Gastroesophageal sphincter (tissue), 4 donors: ENCODE measurements at regions not wholly inside any gene's neighbourhood (a gene's known extent, or its start where the extent isn't known, plus 50 kb on each side); places are given as distances from the start of the nearest gene placed in this dataset.

Experiments
- ATAC-seq: fragments of 150-250 bp; one replicate; pipeline ENCODE4 v1.9.1; 2016; ENCODE audit warnings: mild to moderate bottlenecking, moderate library complexity
- H3K27ac ChIP-seq, 4 donors: fragments of 200-600 bp; sonication (generic) in 3 of 4; 1 replicate in 3 of 4; 2 replicates in 1 of 4; pipeline ENCODE4 v1.5.1; 2016 to 2019
- H3K27me3 ChIP-seq: fragments of 200-600 bp; sonication (generic); one replicate; pipeline ENCODE4 v1.5.1; 2019
- H3K36me3 ChIP-seq, 2 donors: fragments of 200-600 bp; sonication (generic); one replicate each; pipeline ENCODE4 v1.5.1; 2019; ENCODE audit warnings: control low read depth in 1 of 2
- H3K4me1 ChIP-seq, 3 donors: fragments of 200-600 bp; sonication (generic); 1 replicate in 2 of 3; 2 replicates in 1 of 3; pipeline ENCODE4 v1.5.1; 2016 to 2019; ENCODE audit warnings: control low read depth in 2 of 3
- H3K4me3 ChIP-seq, 2 donors: fragments of 200-600 bp; sonication (generic); one replicate each; pipeline ENCODE4 v1.5.1; 2019; ENCODE audit warnings: mild to moderate bottlenecking in 1 of 2, moderate library complexity in 1 of 2
- H3K9me3 ChIP-seq, 3 donors: fragments of 200-600 bp; sonication (generic); one replicate each; pipeline ENCODE4 v1.5.1; 2017 to 2019; ENCODE audit warnings: control low read depth in 2 of 3
- CTCF ChIP-seq, 4 experiments: fragments of 200-600 bp in 2 of 4; fragments of 450-650 bp in 2 of 4; sonication (generic) in 1 of 4; IDR thresholded peaks; one replicate each; pipeline ENCODE4 v1.5.1; 2017 to 2019; ENCODE audit warnings: antibody characterized with exemption in 4 of 4, mild to moderate bottlenecking in 2 of 4, moderate library complexity in 2 of 4
- EP300 ChIP-seq: sonication (generic); formaldehyde crosslinking; IDR thresholded peaks from one replicate; pipeline ENCODE4 v1.6.1; 2017; ENCODE audit warnings: antibody characterized with exemption, mild to moderate bottlenecking
- POLR2A ChIP-seq, 2 donors: fragments of 450-650 bp; IDR thresholded peaks; one replicate each; pipeline ENCODE4 v1.6.1; 2017; ENCODE audit warnings: antibody characterized with exemption in 2 of 2, mild to moderate bottlenecking in 2 of 2, moderate library complexity in 1 of 2
- POLR2AphosphoS5 ChIP-seq: sonication (generic); formaldehyde crosslinking; IDR thresholded peaks from one replicate; pipeline ENCODE4 v1.6.1; 2017; ENCODE audit warnings: antibody characterized with exemption
- WGBS, 2 donors: methylation state at CpG; one replicate each; pipeline ENCODE4 v1.1.5; 2018; ENCODE audit warnings: low coverage in 1 of 2; 5-methylcytosine and 5-hydroxymethylcytosine counted together

- Histone ChIP-seq H3K4me3 (no peak overlapping the region), H3K27me3 (no peaks in the 10 kb centered on the region), H3K36me3 (no peaks in the 10 kb centered on the region), H3K4me1 (peaks cover 0 to 8% (median 0%) of the 10 kb centered on the region in 3 donors), H3K9me3 (no peaks in the 10 kb centered on the region), H3K27ac (no peak overlapping the region)
- ATAC-seq, result no peak
- WGBS, 2 donors, result 92 to 94% methylated on average over 3 to 4 of the region's 4 CpGs
- no peak for TF ChIP-seq POLR2A (IDR thresholded peaks at IDR 0.05)
- TF ChIP-seq POLR2AphosphoS5, result no peak
- TF ChIP-seq CTCF (IDR thresholded peaks at IDR 0.05), result no peak
- no peak for TF ChIP-seq EP300
Measured at GRCh38 chr12:97903356-97903755, 440.8 kb downstream of the RMST start.

GRCh38 chr12:97907504-97907903, 444.9 kb downstream of the RMST start:
- Histone ChIP-seq H3K27ac (no peak overlapping the region), H3K36me3 (no peaks in the 10 kb centered on the region), H3K9me3 (no peaks in the 10 kb centered on the region), H3K27me3 (no peaks in the 10 kb centered on the region), H3K4me1 (peaks cover 0 to 13% (median 0%) of the 10 kb centered on the region in 3 donors), H3K4me3 (no peak overlapping the region)
- TF ChIP-seq POLR2A (IDR thresholded peaks at IDR 0.05) (no peak), CTCF (IDR thresholded peaks at IDR 0.05) (no peak), EP300 (no peak), POLR2AphosphoS5 (no peak)
- no peak for ATAC-seq

- TF ChIP-seq POLR2A (IDR thresholded peaks at IDR 0.05), result no peak
- no peak for TF ChIP-seq CTCF (IDR thresholded peaks at IDR 0.05)
- no peak for TF ChIP-seq EP300
- TF ChIP-seq POLR2AphosphoS5, result no peak
- WGBS, 2 donors, result 85 to 100% methylated on average over 1 to 3 of the region's 3 CpGs
- Histone ChIP-seq H3K4me1 (peaks cover 0 to 13% (median 0%) of the 10 kb centered on the region in 3 donors), H3K36me3 (no peaks in the 10 kb centered on the region), H3K27me3 (no peaks in the 10 kb centered on the region), H3K4me3 (no peak overlapping the region), H3K27ac (no peak overlapping the region), H3K9me3 (no peaks in the 10 kb centered on the region)
- no peak for ATAC-seq
Measured at GRCh38 chr12:97910559-97910958, 448.0 kb downstream of the RMST start.

GRCh38 chr12:97912943-97913342, 450.3 kb downstream of the RMST start:
- TF ChIP-seq POLR2AphosphoS5 (no peak), POLR2A (IDR thresholded peaks at IDR 0.05) (no peak), CTCF (IDR thresholded peaks at IDR 0.05) (no peak), EP300 (no peak)
- H3K27ac ChIP-seq, result no peak overlapping the region
- no peaks in the 10 kb centered on the region for H3K36me3 ChIP-seq
- 56 to 100% methylated on average over 1 of the region's 2 CpGs for WGBS, 2 donors
- H3K4me1 ChIP-seq, result peaks cover 0 to 5% (median 0%) of the 10 kb centered on the region in 3 donors
- ATAC-seq, result peak; percentile 28
- H3K27me3 ChIP-seq, result no peaks in the 10 kb centered on the region
- H3K9me3 ChIP-seq, result no peaks in the 10 kb centered on the region
- H3K4me3 ChIP-seq, result no peak overlapping the region

GRCh38 chr12:97921979-97922722, 459.5 kb downstream of the RMST start:
- H3K9me3 ChIP-seq, result no peaks in the 10 kb centered on the region
- H3K27ac ChIP-seq, result peak overlapping the region in 3 of 4 donors; percentile 17 to 77 (median 38)
- 14 to 85% methylated on average over 1 of the region's 1 CpG for WGBS, 2 donors
- peaks cover 0 to 22% (median 0%) of the 10 kb centered on the region in 3 donors for H3K4me1 ChIP-seq
- ATAC-seq, result peak; percentile 86
- no peak overlapping the region for H3K4me3 ChIP-seq
- no peaks in the 10 kb centered on the region for H3K36me3 ChIP-seq
- no peak for TF ChIP-seq POLR2A (IDR thresholded peaks at IDR 0.05)
- TF ChIP-seq EP300, result no peak
- no peak for TF ChIP-seq CTCF (IDR thresholded peaks at IDR 0.05)
- TF ChIP-seq POLR2AphosphoS5, result peak; percentile 73
- H3K27me3 ChIP-seq, result no peaks in the 10 kb centered on the region
